ENCODE measurements at regions not wholly inside any gene's neighbourhood (a gene's known extent, or its start where the extent isn't known, plus 50 kb on each side); places are given as distances from the start of the nearest gene placed in this dataset.

GRCh38 chr3:106719583-106719982 is 657.7 kb upstream of the CCDC54 start:
- H3K4me3 ChIP-seq: no peak overlapping the region
- H3K27ac ChIP-seq: no peak overlapping the region
- TF ChIP-seq POLR2A (IDR thresholded peaks at IDR 0.05) (no peak), CTCF (IDR thresholded peaks at IDR 0.05) (no peak)
- intact Hi-C loops (cut with DNase I): no loop called here
- H3K4me1 ChIP-seq: no peaks in the 10 kb centered on the region
- no peaks in the 10 kb centered on the region for H3K27me3 ChIP-seq
- 29 to 34% methylated on average over 2 of the region's 2 CpGs for WGBS, 2 donors
- DNase-seq (no peak), ATAC-seq (no peak)
- no peaks in the 10 kb centered on the region for H3K36me3 ChIP-seq (replicated peaks in 1 of 2; ENCODE audit: insufficient read depth in 1 of 2, low read depth in 2 of 2)
- no peaks in the 10 kb centered on the region for H3K9me3 ChIP-seq

GRCh38 chr3:106720510-106720909 is 656.7 kb upstream of the CCDC54 start:
- no peak for DNase-seq
- no peak overlapping the region for H3K4me3 ChIP-seq
- no peaks in the 10 kb centered on the region for H3K36me3 ChIP-seq (replicated peaks in 1 of 2; ENCODE audit: insufficient read depth in 1 of 2, low read depth in 2 of 2)
- no peaks in the 10 kb centered on the region for H3K27me3 ChIP-seq
- TF ChIP-seq CTCF (IDR thresholded peaks at IDR 0.05): no peak
- no peak for TF ChIP-seq POLR2A (IDR thresholded peaks at IDR 0.05)
- intact Hi-C loops (cut with DNase I): no loop called here
- H3K9me3 ChIP-seq: no peaks in the 10 kb centered on the region
- H3K27ac ChIP-seq: no peak overlapping the region
- no peaks in the 10 kb centered on the region for H3K4me1 ChIP-seq
- no peak for ATAC-seq
- WGBS, 2 donors: 72 to 88% methylated on average over 9 of the region's 9 CpGs

GRCh38 chr3:106725566-106725965 is 651.7 kb upstream of the CCDC54 start:
- 36 to 42% methylated on average over 3 of the region's 3 CpGs for WGBS, 2 donors
- Histone ChIP-seq H3K9me3 (no peaks in the 10 kb centered on the region), H3K4me1 (no peaks in the 10 kb centered on the region), H3K27ac (no peak overlapping the region), H3K36me3 (replicated peaks in 1 of 2; ENCODE audit: insufficient read depth in 1 of 2, low read depth in 2 of 2) (no peaks in the 10 kb centered on the region), H3K4me3 (no peak overlapping the region), H3K27me3 (no peaks in the 10 kb centered on the region)
- intact Hi-C loops (cut with DNase I): no loop called here
- DNase-seq (no peak), ATAC-seq (no peak)
- TF ChIP-seq POLR2A (IDR thresholded peaks at IDR 0.05) (no peak), CTCF (IDR thresholded peaks at IDR 0.05) (no peak)

- no peaks in the 10 kb centered on the region for H3K4me1 ChIP-seq
- 62 to 71% methylated on average over 5 of the region's 5 CpGs for WGBS, 2 donors
- TF ChIP-seq CTCF (IDR thresholded peaks at IDR 0.05) (no peak), POLR2A (IDR thresholded peaks at IDR 0.05) (no peak)
- intact Hi-C loops (cut with DNase I): no loop called here
- H3K9me3 ChIP-seq: no peaks in the 10 kb centered on the region
- H3K4me3 ChIP-seq: no peak overlapping the region
- DNase-seq: no peak
- H3K36me3 ChIP-seq (replicated peaks in 1 of 2; ENCODE audit: insufficient read depth in 1 of 2, low read depth in 2 of 2): no peaks in the 10 kb centered on the region
- H3K27ac ChIP-seq: no peak overlapping the region
- no peaks in the 10 kb centered on the region for H3K27me3 ChIP-seq
- peak; percentile 33 for ATAC-seq
Measured at GRCh38 chr3:106728315-106729098, 648.7 kb upstream of the CCDC54 start.

- WGBS, 2 donors: 54 to 55% methylated on average over 1 of the region's 1 CpG
- intact Hi-C loops (cut with DNase I): no loop called here
- TF ChIP-seq CTCF (IDR thresholded peaks at IDR 0.05) (no peak), POLR2A (IDR thresholded peaks at IDR 0.05) (no peak)
- Histone ChIP-seq H3K4me3 (no peak overlapping the region), H3K27me3 (no peaks in the 10 kb centered on the region), H3K9me3 (no peaks in the 10 kb centered on the region), H3K36me3 (replicated peaks in 1 of 2; ENCODE audit: insufficient read depth in 1 of 2, low read depth in 2 of 2) (no peaks in the 10 kb centered on the region), H3K27ac (no peak overlapping the region), H3K4me1 (no peaks in the 10 kb centered on the region)
- DNase-seq (no peak), ATAC-seq (no peak)
Measured at GRCh38 chr3:106729481-106729880, 647.8 kb upstream of the CCDC54 start.

Measured in body of pancreas (tissue), 4 donors.